Fibroblast of lung (primary cell): ENCODE measurements at regions not wholly inside any gene's neighbourhood (a gene's known extent, or its start where the extent isn't known, plus 50 kb on each side); places are given as distances from the start of the nearest gene placed in this dataset.

ENCODE experiments used
- CTCF ChIP-seq, 2 donors: IDR thresholded peaks in 1 of 2; conservative IDR thresholded peaks in 1 of 2; 1 replicate in 1 of 2; 2 replicates in 1 of 2; pipeline ENCODE4 v1.5.1; 2011 to 2012; ENCODE audit warnings: low read length in 2 of 2, control low read depth in 1 of 2, inconsistent platforms in 1 of 2, low read depth in 1 of 2, mild to moderate bottlenecking in 1 of 2
- EZH2 ChIP-seq: IDR thresholded peaks from 2 replicates; pipeline ENCODE4 v1.5.1; 2012; ENCODE audit warnings: low read length, control low read depth, mild to moderate bottlenecking; ENCODE audit errors: missing control alignments

- TF ChIP-seq CTCF (conservative IDR thresholded peaks at IDR 0.05 in 1 of 2, IDR thresholded peaks at IDR 0.05 in 1 of 2; ENCODE audit: low read depth in 1 of 2, low read length in 2 of 2), result no peak
- no peak for TF ChIP-seq EZH2
These were observed 211.3 kb upstream of the HNRNPA3 start for GRCh38 chr2:177001334-177001733.
